ENCODE measurements at regions not wholly inside any gene's neighbourhood (a gene's known extent, or its start where the extent isn't known, plus 50 kb on each side); places are given as distances from the start of the nearest gene placed in this dataset.

DNA sequence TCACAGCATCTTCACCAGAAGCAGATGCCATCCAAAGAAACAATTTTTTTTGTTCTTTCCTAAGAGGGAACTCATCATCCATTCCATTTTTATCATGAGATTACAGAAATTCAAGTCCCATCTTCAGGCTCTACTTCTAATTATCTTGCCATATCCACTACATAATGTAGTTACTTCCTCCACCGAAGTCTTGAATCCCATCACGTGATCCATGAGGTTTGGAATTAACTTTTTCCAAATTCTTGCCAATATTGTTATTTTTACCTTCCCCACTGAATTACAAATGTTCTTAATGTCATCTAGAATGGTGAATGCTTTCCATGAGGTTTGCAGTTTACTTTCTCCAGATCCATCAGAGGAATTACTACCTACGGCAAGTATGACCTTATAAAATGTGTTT, 1014.7 kb upstream of the LRRN3 start:
- H3K4me1 ChIP-seq: no peaks in the 10 kb centered on the region
- H3K36me3 ChIP-seq: no peaks in the 10 kb centered on the region
- WGBS: 94% methylated on average over 3 of the region's 3 CpGs
- DNase-seq (ENCODE audit: extremely low spot score): no peak
- TF ChIP-seq, protein P1, sequence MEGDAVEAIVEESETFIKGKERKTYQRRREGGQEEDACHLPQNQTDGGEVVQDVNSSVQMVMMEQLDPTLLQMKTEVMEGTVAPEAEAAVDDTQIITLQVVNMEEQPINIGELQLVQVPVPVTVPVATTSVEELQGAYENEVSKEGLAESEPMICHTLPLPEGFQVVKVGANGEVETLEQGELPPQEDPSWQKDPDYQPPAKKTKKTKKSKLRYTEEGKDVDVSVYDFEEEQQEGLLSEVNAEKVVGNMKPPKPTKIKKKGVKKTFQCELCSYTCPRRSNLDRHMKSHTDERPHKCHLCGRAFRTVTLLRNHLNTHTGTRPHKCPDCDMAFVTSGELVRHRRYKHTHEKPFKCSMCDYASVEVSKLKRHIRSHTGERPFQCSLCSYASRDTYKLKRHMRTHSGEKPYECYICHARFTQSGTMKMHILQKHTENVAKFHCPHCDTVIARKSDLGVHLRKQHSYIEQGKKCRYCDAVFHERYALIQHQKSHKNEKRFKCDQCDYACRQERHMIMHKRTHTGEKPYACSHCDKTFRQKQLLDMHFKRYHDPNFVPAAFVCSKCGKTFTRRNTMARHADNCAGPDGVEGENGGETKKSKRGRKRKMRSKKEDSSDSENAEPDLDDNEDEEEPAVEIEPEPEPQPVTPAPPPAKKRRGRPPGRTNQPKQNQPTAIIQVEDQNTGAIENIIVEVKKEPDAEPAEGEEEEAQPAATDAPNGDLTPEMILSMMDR (IDR thresholded peaks at IDR 0.05): no peak
- TF ChIP-seq EP300 (IDR thresholded peaks at IDR 0.05) (no peak), POLR2A (IDR thresholded peaks at IDR 0.05; ENCODE audit: low read depth) (no peak), POLR2AphosphoS5 (IDR thresholded peaks at IDR 0.05) (no peak)
- no peak overlapping the region for H3K4me3 ChIP-seq
- H3K27me3 ChIP-seq: no peaks in the 10 kb centered on the region
- H3K9me3 ChIP-seq: no peaks in the 10 kb centered on the region
- no peak overlapping the region for H3K27ac ChIP-seq (replicated peaks in 1 of 4)
- intact Hi-C loops (cut with DNase I): no loop called here

DNA sequence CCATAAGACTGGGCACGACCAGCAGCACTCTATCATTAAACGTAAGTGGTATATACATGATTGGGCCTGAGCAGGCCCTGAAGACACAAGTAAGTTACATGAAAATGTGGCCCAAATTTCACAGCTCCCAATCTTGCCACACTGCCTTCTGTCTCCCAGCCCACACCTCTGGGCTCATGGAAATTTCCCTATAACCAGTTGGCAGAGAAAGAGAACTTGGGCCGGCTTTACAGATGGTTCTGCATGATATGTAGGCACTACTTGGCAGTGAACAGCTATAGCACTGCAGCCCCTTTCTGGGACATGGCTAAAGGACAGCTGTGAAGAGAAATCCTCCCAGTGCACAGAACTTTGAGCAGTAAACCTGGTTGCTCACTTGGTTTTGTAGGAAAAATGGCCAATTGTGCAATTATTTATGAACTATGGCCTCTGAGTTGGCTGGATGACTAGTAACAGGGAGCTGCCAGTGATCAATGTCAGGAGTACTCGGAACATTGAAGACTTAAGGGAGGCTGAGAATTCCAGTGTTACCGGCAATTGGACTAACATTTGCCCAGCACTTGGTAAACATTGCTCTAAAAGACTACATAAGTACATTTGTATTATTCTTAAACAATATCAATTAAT, 1006.6 kb upstream of the LRRN3 start:
- no peaks in the 10 kb centered on the region for H3K9me3 ChIP-seq
- no peak overlapping the region for H3K27ac ChIP-seq (replicated peaks in 1 of 4)
- no peaks in the 10 kb centered on the region for H3K36me3 ChIP-seq
- intact Hi-C loops (cut with DNase I): no loop called here
- 83% methylated on average over 5 of the region's 5 CpGs for WGBS
- no peaks in the 10 kb centered on the region for H3K27me3 ChIP-seq
- no peak for DNase-seq (ENCODE audit: extremely low spot score)
- no peak overlapping the region for H3K4me3 ChIP-seq
- no peaks in the 10 kb centered on the region for H3K4me1 ChIP-seq
- TF ChIP-seq POLR2A (IDR thresholded peaks at IDR 0.05; ENCODE audit: low read depth) (no peak), POLR2AphosphoS5 (IDR thresholded peaks at IDR 0.05) (no peak), EP300 (IDR thresholded peaks at IDR 0.05) (no peak)
- TF ChIP-seq, protein P1 (IDR thresholded peaks at IDR 0.05): no peak

DNA sequence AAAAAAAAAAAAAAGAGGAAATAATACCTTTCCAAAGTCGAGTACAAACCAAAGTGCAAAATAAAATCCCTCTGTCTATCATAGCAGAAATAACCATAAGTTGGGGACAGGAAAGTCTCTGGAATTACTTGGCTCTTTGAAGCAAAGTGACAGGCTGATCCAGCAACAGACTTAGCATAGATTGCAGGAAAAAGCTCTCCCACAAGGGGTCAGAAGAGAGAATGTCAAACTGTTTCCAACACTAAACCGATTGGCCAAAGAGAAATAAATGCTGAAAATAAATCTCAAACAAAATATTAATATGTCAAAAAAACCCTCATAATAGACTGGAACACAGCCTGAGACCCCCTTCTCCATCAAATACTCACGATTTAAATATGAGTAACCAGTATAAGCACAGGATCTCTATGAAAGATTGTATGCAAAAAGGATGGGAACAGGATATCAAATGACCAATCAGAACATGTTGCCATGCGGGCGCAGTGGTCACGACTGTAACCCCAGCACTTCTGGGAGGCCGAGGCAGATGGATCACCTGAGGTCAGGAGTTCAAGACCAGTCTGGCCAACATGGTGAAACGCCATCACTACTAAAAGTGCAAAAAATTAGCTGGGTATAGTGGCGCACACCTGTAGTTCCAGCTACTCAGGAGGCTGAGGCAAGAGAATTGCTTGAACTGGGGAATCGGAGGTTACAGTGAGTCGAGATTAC, 1000.7 kb upstream of the LRRN3 start:
- WGBS: 87% methylated on average over 11 of the region's 11 CpGs
- no peak overlapping the region for H3K4me3 ChIP-seq
- H3K27ac ChIP-seq (replicated peaks in 1 of 4): no peak overlapping the region
- TF ChIP-seq POLR2AphosphoS5 (IDR thresholded peaks at IDR 0.05) (no peak), EP300 (IDR thresholded peaks at IDR 0.05) (no peak)
- TF ChIP-seq, protein P1 (IDR thresholded peaks at IDR 0.05): peak; percentile 12 to 32 (median 15)
- no peaks in the 10 kb centered on the region for H3K27me3 ChIP-seq
- intact Hi-C loops (cut with DNase I): no loop called here
- no peaks in the 10 kb centered on the region for H3K4me1 ChIP-seq
- DNase-seq (ENCODE audit: extremely low spot score): no peak
- H3K9me3 ChIP-seq: no peaks in the 10 kb centered on the region
- H3K36me3 ChIP-seq: no peaks in the 10 kb centered on the region

DNA sequence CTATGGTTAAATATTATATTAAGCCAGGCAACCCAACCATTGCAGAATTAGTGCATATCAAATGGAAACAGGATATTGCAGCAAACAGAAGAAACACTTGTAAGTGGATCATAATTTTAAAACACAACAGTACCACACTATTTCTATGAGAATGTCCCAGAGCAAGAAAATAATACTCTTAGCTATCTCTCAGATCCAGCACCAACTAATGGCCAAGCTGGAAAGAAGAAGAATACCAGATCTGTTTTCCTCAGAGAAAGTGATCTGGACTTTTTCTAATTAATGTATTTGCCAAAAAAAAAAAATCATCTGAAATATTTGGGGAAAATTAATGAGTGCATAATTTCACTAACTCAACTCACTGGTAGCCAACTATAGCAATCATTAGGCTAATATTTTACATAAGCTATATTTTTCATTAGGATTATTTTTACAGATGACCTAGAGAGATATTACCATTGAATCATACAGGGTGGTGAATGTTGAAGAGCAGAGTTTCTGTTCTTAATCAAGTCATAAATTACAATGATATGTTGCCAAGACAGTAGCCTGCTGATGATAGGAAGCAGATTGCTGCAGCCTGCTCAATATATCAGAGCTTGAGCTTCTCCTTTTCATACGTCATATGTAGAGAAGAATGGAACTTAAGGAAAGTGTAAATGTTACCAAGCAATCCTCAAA, 995.4 kb upstream of the LRRN3 start:
- intact Hi-C loops (cut with DNase I): no loop called here
- Histone ChIP-seq H3K9me3 (peaks cover 0 to 4% (median 0%) of the 10 kb centered on the region in 4 donors), H3K27ac (replicated peaks in 1 of 4) (no peak overlapping the region), H3K36me3 (no peaks in the 10 kb centered on the region), H3K4me1 (no peaks in the 10 kb centered on the region), H3K4me3 (no peak overlapping the region), H3K27me3 (no peaks in the 10 kb centered on the region)
- TF ChIP-seq POLR2A (IDR thresholded peaks at IDR 0.05; ENCODE audit: low read depth) (no peak), POLR2AphosphoS5 (IDR thresholded peaks at IDR 0.05) (no peak), EP300 (IDR thresholded peaks at IDR 0.05) (no peak)
- TF ChIP-seq, protein P1 (IDR thresholded peaks at IDR 0.05): no peak
- DNase-seq (ENCODE audit: extremely low spot score): no peak
- WGBS: 35% methylated on average over 1 of the region's 1 CpG

All from esophagus muscularis mucosa (tissue), 4 donors.